ENCODE measurements at regions not wholly inside any gene's neighbourhood (a gene's known extent, or its start where the extent isn't known, plus 50 kb on each side); places are given as distances from the start of the nearest gene placed in this dataset.

DNA sequence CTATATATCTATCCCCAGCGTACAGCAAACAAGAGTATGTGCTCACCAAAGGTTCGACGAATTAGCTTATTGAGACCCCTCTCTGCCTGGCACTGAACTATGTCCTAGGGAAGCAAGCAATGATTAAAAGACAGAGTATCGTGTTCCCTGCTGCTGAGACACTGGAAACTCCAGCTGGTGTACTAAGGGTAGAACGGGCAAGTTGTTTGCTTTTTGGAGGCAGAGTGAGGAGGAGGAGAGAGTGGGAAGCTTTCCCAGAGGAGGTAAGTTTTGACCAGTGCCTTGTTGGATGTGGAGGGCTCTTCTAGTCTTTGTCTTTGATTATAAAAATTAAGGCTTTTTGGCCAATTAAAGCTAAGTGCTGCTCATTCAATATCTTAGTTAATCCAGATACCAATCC, 61.7 kb downstream of the PJA1 start:
- TF ChIP-seq, protein P1, sequence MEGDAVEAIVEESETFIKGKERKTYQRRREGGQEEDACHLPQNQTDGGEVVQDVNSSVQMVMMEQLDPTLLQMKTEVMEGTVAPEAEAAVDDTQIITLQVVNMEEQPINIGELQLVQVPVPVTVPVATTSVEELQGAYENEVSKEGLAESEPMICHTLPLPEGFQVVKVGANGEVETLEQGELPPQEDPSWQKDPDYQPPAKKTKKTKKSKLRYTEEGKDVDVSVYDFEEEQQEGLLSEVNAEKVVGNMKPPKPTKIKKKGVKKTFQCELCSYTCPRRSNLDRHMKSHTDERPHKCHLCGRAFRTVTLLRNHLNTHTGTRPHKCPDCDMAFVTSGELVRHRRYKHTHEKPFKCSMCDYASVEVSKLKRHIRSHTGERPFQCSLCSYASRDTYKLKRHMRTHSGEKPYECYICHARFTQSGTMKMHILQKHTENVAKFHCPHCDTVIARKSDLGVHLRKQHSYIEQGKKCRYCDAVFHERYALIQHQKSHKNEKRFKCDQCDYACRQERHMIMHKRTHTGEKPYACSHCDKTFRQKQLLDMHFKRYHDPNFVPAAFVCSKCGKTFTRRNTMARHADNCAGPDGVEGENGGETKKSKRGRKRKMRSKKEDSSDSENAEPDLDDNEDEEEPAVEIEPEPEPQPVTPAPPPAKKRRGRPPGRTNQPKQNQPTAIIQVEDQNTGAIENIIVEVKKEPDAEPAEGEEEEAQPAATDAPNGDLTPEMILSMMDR (IDR thresholded peaks at IDR 0.05), result no peak
- no peak for TF ChIP-seq TAF1 (IDR thresholded peaks at IDR 0.05; ENCODE audit: borderline replicate concordance, low read depth, low read length)
- TF ChIP-seq FOXM1 (IDR thresholded peaks at IDR 0.05; ENCODE audit: low read depth), result no peak
- no peak for TF ChIP-seq SIN3A (IDR thresholded peaks at IDR 0.05; ENCODE audit: borderline replicate concordance, low read depth, low read length)
- TF ChIP-seq EP300 (IDR thresholded peaks at IDR 0.05; ENCODE audit: borderline replicate concordance in 1 of 2, low read depth in 1 of 2, low read length in 1 of 2), result no peak
- TF ChIP-seq, protein P2, sequence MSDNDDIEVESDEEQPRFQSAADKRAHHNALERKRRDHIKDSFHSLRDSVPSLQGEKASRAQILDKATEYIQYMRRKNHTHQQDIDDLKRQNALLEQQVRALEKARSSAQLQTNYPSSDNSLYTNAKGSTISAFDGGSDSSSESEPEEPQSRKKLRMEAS (IDR thresholded peaks at IDR 0.05; ENCODE audit: low read depth), result no peak

All from SK-N-SH (cell line).